GM18520 (cell line): ENCODE measurements at regions not wholly inside any gene's neighbourhood (a gene's known extent, or its start where the extent isn't known, plus 50 kb on each side); places are given as distances from the start of the nearest gene placed in this dataset.

Experiments
- ATAC-seq: cut with Tn5 transposase; IDR thresholded peaks from one replicate; pipeline ENCODE4 v1.9.1; 2021; ENCODE audit not compliant: unreplicated experiment

DNA sequence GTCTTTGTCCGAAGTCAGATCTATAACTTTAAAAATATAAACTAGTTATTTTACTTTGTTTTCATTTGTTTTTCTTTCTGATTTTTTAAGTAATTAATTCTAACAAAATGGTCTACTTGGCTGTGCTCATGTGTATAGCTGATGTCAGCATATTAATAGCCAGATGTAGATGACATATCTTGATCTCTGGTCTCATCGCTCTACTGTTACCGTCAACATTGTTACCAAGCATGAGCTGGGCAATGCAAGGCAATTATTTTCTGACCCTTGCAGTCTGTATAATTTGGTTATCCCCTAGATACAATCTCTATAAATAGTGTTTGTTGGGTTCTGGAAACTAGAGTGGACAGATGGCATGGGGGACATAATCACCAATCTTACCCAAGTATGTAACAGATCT, 151.6 kb upstream of the PTPRK start:
- no peak for ATAC-seq

DNA sequence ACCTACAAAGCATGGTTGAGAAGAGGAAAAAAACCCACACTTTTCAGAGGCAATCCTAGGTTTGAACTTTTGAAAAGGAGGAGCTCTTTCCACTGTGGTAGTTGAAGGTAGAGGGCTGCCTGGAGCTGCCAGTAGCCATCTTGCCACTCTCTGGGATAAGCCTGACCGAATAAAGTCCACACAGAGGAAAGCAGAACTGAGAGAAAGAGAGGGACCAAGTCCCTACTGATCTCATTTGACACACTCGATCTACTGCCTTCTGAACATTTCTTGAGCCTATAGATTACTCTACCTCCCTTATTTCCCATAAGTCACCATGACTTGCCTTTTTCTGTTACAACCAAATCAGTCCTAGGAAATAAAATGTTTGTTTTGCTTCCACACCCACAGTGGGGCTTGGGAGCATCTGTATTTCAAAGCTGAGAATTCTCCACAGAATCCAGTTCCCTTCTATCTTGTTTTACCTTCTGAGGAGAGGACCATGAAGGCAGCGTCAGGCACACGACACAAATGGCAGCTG, 147.0 kb upstream of the PTPRK start:
- no peak for ATAC-seq

DNA sequence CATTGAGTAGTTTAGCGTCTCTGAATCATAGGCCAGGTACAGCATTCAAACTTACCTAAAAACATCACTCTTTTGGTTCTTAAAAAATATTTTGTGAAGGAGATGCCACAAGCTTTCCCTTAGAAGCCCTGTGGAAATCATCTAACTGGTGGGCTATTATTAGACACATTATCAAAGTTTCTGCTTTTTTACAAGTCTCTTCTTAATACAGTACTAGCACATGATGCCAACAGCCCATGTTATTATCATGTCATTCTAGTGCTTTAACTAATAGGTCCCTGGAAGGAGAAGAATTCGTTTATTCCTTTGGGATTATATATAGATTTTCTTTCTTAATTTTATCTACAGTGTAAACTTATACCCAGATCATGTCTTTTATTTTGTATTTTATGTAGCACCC, 146.0 kb upstream of the PTPRK start:
- ATAC-seq: no peak

DNA sequence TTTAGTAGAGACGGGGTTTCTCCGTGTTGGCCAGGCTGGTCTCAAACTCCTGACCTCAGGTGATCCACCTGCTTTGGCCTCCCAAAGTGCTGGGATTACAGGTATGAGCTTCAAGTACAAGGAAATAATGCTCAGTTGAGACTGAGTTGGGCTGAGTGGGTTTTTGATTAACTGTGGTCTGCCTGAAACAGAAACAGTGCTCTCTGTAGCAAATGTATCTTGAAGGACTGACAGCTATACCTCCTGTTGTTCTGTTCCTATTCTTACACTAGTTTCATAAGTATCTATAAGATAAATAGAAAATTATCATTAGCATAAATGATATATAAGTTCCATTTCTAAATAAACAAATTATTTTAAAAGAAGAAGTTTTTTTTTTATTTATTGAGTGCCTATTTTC, 142.8 kb upstream of the PTPRK start:
- ATAC-seq: no peak

DNA sequence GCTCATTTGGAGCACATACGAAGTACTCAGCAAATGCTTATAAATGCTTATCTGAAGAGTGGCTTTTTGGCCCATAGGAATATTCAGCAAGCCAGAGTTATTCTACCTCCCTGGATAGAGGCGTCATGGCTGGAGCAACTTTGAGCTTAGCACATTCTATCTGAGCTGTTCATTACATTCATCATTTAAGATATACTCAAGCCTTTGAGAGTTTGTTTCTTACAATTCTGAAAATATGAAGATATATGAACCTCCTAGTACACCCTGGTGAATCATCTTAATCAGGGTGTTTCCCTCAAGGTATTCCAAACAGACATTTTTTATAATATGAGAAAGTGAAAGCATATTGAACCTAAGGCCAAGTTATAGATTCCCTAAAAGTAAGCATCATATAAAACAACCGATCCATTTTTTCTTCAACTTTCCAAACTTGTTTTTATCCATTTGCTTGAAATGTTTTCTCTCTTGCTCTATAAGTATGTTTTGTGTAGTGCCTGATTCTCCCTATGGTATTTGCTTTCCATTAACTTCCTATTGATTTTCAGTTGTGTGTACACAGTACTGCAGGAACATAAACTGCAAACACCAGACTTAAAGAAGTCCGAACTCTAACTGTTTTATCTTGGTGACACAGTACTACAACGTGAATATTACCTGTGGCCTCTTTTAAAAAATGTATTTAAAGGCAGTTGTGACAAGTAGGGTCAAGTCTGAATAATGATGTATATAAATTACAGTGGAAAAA, 139.7 kb upstream of the PTPRK start:
- no peak for ATAC-seq

DNA sequence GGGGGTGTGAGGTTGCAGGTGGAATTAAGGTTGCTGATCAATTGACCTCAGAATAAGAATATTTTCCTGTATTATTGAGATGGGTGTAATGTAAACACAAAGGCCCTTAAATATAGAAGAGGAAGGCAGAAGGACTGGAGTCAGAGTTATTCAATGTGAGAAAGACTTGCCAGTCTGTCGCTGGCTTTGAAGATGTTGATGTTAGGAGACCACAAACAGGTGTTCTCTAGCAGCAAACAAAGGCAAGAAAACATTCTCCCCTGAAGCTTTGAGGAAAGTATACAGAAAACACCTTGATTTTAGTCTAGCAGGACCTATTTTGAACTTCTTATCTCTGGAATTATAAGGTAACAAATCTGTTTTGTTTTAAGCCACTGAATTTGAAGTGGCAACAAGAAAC, 138.9 kb upstream of the PTPRK start:
- no peak for ATAC-seq

DNA sequence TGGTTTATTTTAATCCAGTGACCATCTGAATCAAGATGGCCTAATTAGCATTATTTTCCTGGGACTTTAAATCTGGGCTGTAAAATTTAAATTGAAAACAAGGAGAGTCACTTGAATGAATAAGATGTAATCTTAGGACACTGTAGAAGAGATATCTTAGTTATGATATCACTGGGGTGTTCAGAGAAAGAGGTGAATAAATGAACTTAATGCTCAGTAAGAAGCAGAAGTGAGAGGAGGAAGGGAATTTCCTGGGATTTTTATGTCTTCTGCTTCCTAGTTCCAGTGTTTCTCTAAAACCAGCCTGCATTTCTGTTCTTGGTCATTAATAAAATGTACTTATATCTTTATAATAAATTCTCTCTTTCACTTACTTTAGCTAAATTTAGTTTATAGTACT, 136.8 kb upstream of the PTPRK start:
- ATAC-seq: peak; percentile 30

DNA sequence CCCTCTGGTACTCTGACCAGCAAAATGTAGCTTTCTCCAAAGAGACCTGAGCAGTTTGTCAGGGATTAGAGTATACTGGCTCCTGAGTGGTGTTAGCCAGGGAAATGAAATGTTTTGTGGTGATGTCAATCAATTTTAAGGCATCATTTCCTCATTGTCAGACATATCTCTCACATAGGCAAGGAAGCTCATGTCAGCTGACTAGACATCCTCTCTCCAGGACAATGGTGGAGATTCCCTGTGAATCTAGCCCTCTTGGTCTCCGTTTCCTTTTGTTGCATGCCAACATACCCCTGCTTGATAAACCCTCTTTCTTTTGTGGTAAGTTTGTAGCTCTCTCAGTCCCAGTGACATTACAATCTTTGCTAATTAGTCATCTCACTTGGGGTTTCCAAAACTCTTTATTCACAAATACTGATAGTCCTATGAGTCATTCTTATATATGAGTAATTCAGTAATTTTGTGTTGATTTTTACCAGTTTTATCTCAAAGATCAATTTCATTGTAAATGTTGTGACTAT, 135.6 kb upstream of the PTPRK start:
- ATAC-seq: peak; percentile 82

DNA sequence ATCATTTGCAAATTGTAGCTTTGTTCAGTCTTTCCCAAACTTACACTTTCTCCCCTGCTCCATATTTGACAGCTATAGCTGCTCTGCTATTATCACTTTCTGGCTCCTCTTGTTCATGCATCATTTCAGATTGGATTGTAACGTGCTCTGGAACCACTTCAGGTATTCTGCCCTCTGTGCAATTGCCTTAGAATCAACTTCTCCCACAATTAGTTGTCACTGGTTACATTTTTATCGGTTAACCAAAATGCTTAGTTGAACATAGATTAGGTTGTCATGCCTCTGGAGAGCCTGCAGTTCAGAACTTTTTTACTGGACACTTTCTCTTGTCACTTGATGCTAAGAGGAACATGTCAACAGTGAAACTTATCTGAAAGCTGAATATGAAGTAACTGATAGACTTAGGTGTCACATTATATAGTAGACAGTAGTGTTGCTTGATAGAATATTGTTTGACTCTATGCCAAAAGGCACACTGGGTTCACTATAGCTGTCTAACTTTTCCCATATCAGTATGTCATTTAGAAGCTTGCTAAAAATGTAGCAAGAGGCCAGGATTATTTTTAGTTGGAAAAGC, 127.7 kb upstream of the PTPRK start:
- ATAC-seq: no peak

DNA sequence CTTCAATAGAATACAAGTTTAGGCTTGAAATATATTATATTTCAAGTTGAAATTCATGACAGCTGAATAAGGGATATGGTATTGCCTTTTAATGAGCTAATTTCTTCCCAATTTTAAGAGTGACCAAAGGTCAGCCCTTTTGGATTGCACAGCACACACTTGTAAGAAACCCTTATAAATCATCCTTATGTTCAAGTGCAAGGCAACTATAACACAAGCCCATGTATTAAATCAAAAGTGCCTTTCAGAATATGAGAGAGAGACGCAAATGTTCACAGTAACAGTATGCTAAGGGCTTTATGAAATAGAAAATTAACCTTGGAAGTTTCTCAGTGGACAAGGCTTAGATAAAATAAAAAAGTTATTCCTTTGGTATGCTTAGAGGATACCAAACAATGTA, 121.7 kb upstream of the PTPRK start:
- no peak for ATAC-seq

DNA sequence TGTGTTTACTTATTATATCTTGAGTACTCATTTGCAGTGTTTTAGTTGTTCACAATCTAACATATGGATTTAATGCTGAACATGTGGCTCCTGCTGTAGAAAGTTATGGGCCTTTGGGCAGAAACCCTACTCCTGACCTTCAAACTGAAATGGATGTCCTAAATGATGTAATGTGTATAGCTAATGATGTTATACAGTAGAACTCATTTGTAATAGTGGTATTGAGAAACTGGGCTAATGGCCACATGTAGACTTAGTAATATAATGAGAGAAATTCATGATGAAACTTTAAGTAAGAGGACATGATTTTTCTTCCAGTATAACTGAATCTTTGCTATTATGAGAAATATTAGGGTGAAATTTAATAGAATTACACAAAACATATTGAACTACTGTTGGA, 121.3 kb upstream of the PTPRK start:
- no peak for ATAC-seq

DNA sequence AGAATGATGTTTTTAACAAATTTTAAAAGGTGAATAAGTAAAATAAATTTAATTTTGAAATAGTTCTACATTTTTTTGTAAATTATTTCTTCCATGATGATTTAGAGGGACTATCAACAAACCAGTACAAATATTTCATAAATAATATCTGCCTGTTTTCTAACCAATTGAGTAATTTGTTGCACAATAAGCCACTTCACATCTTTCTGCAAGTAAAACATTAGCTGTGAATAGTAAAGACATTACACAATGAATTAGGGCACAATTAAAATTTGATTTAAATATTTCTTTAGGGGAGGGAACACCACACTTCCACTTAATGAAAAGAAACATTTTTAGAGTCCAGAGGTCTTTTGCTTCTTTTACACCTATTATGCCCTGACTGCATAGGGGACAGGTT, 118.4 kb upstream of the PTPRK start:
- no peak for ATAC-seq

DNA sequence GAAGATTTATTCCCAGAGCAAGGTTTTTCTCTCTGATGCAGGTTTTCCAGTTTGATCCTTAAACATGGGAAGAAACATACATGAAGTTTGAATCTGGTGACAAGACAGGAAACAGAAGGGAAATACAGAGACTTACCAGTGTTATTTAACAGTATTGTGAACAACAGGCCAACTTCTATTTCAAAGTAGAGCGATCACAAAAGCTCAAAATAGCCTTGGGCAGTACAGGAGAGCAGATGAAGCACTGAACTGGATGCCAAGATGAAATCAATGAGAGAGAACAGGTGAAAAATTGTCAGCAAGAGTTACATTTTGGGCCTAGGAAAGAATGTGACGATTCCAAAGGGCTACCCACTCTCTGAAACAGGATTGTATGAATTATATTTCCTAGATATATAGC, 114.8 kb upstream of the PTPRK start:
- ATAC-seq: no peak

DNA sequence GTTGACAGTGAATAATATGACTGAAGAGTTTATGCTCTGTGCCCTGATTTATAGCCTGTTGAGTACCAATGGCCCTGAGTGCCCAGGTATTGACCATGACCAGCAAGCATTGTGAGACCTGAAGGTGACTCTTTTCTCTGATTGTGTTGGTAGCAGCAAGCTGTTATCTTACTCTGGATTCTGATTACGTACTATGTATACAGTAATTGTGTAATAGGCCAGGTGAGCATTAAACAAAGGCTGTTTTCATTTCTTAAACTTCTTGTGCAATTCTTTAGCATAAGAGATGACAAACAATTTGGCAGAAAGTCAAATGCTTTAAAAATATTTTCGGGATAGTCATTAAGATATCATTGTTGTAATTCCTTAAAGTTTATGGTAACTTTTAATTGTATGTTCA, 111.7 kb upstream of the PTPRK start:
- ATAC-seq: no peak

DNA sequence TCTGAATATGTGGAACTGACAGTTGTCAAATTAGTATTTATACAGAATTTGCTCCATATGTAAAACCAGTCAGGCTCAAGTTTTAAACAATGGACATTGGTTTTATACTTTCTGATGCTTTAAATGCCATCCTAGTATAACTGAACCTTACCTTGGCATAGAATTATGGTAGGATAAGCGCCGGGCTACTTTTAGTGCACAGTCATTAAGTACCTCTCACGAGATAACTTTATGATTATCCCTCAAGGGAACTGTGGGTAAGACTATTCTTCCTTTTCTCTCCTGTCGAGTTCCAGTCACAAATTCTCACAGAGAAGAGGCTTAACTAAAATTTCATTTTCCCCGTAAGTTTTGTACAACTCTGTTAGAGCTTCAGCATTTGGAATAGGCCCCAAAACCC, 110.6 kb upstream of the PTPRK start:
- no peak for ATAC-seq

DNA sequence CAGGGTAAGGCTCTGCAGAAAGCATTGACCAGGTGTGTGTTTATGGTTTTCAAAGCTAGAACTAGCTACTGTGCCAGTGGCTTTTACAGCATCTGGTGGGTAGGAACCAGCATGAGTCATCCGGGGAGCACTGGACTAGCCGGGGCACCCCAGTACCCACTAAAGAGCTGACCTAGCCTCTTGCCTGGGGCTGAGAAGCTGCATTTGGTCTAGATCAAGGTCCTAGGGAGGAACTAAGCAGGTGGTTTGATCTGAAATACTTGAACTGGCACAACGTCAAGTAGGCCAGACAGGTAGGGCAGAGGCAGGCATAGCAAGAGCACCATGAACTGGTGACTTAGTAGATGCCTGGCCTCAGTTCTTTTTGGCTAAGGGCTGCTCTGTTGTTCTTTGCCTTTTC, 109.8 kb upstream of the PTPRK start:
- no peak for ATAC-seq

DNA sequence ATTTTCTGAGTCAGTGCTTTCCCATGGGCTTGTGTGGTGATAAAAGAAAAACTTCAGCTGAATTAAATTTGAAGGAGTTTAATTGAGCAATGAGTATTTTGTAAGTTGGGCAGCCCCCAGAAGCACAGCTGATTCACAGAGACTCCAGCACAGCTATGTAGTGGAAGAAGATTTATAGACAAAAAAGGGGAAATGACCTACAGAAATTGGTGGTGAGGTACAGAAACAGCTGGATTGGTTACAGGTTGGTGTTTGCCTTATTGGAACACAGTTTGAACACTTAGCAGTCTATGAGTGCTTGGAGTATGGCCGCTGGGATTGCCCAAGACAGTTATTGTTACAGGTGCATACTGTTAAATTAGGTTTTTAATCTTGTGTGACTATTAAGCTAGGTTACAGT, 96.9 kb upstream of the PTPRK start:
- no peak for ATAC-seq

DNA sequence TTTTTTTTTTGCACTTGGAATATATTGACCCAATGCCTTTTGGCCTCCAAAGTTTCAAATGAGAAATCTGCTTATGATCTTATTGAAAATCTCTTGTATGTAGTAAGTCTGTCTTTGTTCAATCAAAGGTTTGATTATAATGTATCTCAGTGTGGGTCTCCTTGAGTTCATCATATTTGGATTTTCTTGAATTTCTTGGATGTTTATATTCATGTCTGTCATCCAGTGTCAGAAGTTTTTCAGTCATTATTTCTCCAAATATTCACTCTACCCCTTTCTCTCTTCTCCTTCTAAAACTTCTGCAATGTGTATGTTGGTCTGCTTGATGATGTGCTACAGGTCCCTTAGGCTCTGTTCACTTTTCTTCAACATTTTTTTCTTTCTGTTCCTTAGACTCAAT, 95.9 kb upstream of the PTPRK start:
- no peak for ATAC-seq

DNA sequence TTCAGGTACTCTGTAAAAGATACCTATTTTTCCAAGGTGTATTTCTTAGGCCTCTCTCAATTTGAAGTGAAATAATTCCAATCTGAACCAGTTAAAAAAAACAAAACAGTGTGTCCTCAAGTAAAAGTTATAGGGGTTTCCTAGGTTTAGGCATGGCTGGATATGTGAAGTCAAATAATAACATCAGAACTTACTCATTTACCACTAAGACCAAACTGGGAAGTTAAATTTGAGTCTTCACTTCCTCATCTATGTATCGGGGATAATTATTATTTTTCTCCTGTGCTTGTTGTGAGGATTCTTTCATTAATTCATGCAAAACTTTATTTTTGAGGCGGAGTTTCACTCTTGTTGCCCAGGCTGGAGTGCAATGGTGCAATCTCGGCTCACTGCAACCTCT, 86.2 kb upstream of the PTPRK start:
- no peak for ATAC-seq

DNA sequence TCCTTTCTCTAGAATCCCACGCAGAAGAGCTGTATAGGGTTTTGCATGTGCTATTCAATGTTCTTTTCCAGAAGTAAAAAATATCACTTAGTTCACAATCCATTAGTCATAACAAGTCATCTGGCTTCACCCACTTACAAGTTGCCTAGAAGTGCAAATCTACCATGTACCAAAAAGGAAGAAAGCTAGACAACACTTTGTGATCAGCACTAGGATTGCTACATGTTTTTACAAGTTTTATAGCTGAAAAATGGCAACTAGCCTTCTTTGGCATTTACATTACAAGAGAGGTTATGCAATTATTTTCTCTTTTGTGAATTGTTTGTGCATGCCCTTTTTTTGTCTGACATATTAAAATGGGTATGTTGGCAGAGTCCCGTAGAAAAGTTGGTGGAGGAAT, 85.6 kb upstream of the PTPRK start:
- no peak for ATAC-seq

DNA sequence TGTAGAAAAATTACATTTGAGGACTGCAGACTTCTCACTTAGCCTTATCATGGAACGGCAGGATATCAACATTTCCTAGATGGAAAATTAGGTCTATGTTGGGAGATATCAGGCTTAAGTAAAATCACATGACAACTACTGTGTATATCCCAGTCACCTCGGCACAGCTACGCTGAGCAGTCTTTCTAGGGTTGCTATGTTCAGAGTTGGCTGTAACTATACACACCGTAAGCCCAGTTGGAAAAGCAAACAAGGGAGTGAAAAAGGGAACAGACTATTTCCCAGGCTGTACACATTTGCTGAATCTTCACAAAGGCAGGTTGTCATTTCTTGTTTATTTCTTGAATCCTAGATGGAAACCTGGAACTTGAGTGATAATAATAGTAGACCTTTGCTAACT, 80.7 kb upstream of the PTPRK start:
- ATAC-seq: no peak

DNA sequence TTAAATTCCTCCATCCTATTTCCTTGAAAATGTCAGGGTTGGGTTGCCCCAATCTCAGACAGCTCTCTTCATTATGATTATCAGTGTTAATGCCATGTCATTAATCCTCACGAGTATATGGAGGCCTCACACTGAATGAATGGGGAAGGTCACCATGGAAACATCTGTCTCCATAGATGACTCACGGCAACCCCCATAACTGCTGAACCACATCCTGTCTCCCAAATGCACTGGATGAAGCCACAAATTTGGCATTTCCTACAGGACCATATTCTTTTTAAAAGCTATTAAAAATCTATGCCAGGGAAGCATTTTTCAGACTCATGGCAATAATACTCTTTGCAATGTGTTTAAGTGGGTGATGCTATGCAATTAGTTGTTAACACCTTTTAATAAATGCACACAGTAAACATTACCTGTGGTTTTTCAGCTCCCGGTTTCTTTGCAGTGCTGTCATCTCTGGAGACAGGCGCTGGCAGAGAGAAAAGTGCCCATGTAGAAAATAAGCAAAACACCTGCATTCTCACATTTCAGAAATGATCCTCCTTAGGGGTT, 80.1 kb upstream of the PTPRK start:
- ATAC-seq: no peak
